GM12878 (cell line): ENCODE measurements at regions not wholly inside any gene's neighbourhood (a gene's known extent, or its start where the extent isn't known, plus 50 kb on each side); places are given as distances from the start of the nearest gene placed in this dataset.

ENCODE experiments used
- CEBPB ChIP-seq, 2 experiments: fragments of 150-350 bp in 1 of 2; IDR thresholded peaks; 2 replicates each; pipeline ENCODE4 v1.6.1; 2012 to 2014; ENCODE audit warnings: low read depth in 2 of 2, low read length in 2 of 2, borderline replicate concordance in 1 of 2, inconsistent platforms in 1 of 2
- CHD2 ChIP-seq: IDR thresholded peaks from 2 replicates; pipeline ENCODE4 v1.6.1; 2011; ENCODE audit warnings: low read depth, low read length, improper control_type of control experiment, borderline replicate concordance
- CTCF ChIP-seq, 3 experiments: IDR thresholded peaks in 2 of 3; conservative IDR thresholded peaks in 1 of 3; 2 replicates each; pipeline ENCODE4 v1.5.1; 2011; ENCODE audit warnings: low read depth in 3 of 3, low read length in 3 of 3, mild to moderate bottlenecking in 3 of 3, control low read depth in 2 of 3, moderate library complexity in 2 of 3, inconsistent platforms in 1 of 3, mixed read lengths in 1 of 3; ENCODE audit not compliant: control insufficient read depth in 2 of 3, insufficient read depth in 1 of 3; ENCODE audit errors: extremely low read depth in 1 of 3

- no peak for TF ChIP-seq CTCF (IDR thresholded peaks at IDR 0.05 in 2 of 3, conservative IDR thresholded peaks at IDR 0.05 in 1 of 3; ENCODE audit: control insufficient read depth in 2 of 3, extremely low read depth in 1 of 3, insufficient read depth in 1 of 3, low read depth in 3 of 3, low read length in 3 of 3)
- TF ChIP-seq CEBPB (IDR thresholded peaks at IDR 0.05; ENCODE audit: borderline replicate concordance in 1 of 2, low read depth in 2 of 2, low read length in 2 of 2), result no peak
- TF ChIP-seq CHD2, result no peak
These were observed 170.6 kb upstream of the PROX1 start for GRCh38 chr1:213817156-213817555.
